Neutrophil (primary cell): ENCODE measurements at regions not wholly inside any gene's neighbourhood (a gene's known extent, or its start where the extent isn't known, plus 50 kb on each side); places are given as distances from the start of the nearest gene placed in this dataset.

Experiments
- H3K27ac ChIP-seq: fragments of 200-600 bp; sonication (generic); 2 replicates; pipeline ENCODE4 v1.5.1; 2016; ENCODE audit warnings: mild to moderate bottlenecking, moderate library complexity
- H3K27me3 ChIP-seq: fragments of 200-600 bp; sonication (generic); 2 replicates; pipeline ENCODE4 v1.6.0; 2016; ENCODE audit warnings: mild to moderate bottlenecking
- H3K36me3 ChIP-seq: fragments of 200-600 bp; sonication (generic); 2 replicates; pipeline ENCODE4 v1.5.1; 2017
- H3K4me1 ChIP-seq, 2 experiments: fragments of 200-600 bp in 1 of 2; sonication (generic) in 1 of 2; 1 replicate in 1 of 2; 2 replicates in 1 of 2; pipeline versions ENCODE4 v1.5.1 to v1.6.1; 2013 to 2016; ENCODE audit warnings: low read depth in 1 of 2, low read length in 1 of 2, mild to moderate bottlenecking in 1 of 2, moderate library complexity in 1 of 2; ENCODE audit not compliant: control insufficient read depth in 1 of 2, insufficient read depth in 1 of 2
- H3K4me3 ChIP-seq, 2 experiments: fragments of 200-600 bp in 1 of 2; sonication (generic) in 1 of 2; 1 replicate in 1 of 2; 2 replicates in 1 of 2; pipeline ENCODE4 v1.5.1; 2013 to 2016; ENCODE audit warnings: low read depth in 1 of 2, low read length in 1 of 2, mild to moderate bottlenecking in 1 of 2, moderate library complexity in 1 of 2
- H3K9me3 ChIP-seq: fragments of 200-600 bp; sonication (generic); 2 replicates; pipeline ENCODE4 v1.5.1; 2016
- CTCF ChIP-seq: fragments of 200-600 bp; sonication (generic); IDR thresholded peaks from 2 replicates; pipeline ENCODE4 v1.5.1; 2016; ENCODE audit warnings: antibody characterized with exemption

DNA sequence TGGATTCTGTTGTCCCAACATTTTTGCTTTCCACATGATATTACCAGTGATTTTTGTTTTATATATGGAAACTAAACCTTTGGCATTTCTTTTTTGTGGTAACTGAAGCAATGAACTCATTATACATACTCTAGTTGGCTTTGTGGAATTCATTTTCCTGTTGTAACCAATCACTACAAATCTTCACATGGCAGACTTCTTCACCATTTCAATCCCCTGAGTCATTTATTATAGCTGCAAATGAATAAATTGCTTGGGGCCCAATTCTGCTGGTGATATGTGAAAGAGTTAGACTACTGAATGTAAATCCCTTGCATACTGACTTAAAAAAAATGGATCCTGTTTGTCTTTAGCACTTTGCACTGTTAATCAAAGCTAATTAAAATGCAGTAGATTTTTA, 1709.6 kb upstream of the WWC1 start:
- Histone ChIP-seq H3K4me1 (no peaks in the 10 kb centered on the region), H3K4me3 (no peak overlapping the region), H3K27me3 (no peaks in the 10 kb centered on the region), H3K36me3 (no peaks in the 10 kb centered on the region), H3K27ac (no peak overlapping the region), H3K9me3 (no peaks in the 10 kb centered on the region)
- no peak for TF ChIP-seq CTCF

DNA sequence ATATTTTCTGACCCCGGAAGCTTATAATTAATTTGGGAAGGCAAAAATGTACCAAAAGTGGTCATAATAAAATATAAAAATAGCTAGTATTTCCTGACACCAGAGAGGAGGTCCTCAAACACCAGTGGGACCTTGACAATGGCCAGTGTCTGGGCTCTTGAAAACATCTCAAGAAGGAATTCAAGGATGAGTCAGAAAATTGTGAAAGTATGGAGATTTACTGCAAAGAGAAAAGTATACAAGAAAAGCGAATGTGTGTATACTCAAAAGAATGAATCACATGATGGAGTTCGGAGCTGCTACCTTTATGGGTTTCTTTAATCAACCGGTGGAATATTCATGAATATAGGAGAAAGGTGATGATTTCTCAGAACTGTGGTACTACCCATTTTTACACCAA, 1709.0 kb upstream of the WWC1 start:
- H3K9me3 ChIP-seq = no peaks in the 10 kb centered on the region
- no peak for TF ChIP-seq CTCF
- H3K27me3 ChIP-seq = no peaks in the 10 kb centered on the region
- no peak overlapping the region for H3K27ac ChIP-seq
- H3K4me1 ChIP-seq = no peaks in the 10 kb centered on the region
- H3K36me3 ChIP-seq = no peaks in the 10 kb centered on the region
- H3K4me3 ChIP-seq = no peak overlapping the region

GRCh38 chr5:166594567-166594966, 1696.9 kb upstream of the WWC1 start:
- Histone ChIP-seq H3K4me1 (no peaks in the 10 kb centered on the region), H3K9me3 (no peaks in the 10 kb centered on the region), H3K27me3 (no peaks in the 10 kb centered on the region), H3K27ac (no peak overlapping the region), H3K36me3 (no peaks in the 10 kb centered on the region), H3K4me3 (no peak overlapping the region)
- no peak for TF ChIP-seq CTCF

DNA sequence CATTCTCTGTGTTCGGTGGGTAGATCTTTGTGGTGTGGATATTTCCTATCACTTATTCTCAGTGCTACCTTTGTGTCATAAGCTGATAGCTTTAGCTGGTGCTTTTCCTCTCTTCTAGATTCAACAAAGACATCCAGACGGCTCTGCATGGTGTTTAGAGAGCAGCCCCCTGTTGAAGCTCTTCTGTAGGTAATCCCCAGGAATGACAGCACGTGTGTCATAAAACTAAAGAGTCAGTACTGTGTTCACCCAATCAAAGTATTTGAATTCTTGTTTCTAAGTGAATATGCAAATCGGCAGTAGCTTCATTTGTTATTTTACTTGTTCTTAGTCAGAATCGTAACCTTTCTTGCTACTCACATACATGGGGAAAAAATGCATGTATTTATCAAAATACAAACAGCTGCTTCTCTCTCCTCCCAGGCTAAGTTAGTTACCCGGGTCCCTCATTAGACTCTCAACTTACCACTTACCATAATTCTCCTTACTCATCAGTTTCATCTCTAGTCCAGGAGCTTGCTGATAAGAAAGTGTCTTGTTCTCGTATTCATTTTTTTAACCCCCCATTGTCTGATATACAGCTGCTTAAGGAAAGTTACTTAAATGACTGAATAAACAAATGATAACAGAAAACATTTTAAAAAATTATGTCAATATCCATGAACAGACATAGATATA, 1696.0 kb upstream of the WWC1 start:
- Histone ChIP-seq H3K9me3 (no peaks in the 10 kb centered on the region), H3K36me3 (no peaks in the 10 kb centered on the region), H3K27me3 (no peaks in the 10 kb centered on the region), H3K4me1 (no peaks in the 10 kb centered on the region), H3K27ac (no peak overlapping the region), H3K4me3 (no peak overlapping the region)
- no peak for TF ChIP-seq CTCF

DNA sequence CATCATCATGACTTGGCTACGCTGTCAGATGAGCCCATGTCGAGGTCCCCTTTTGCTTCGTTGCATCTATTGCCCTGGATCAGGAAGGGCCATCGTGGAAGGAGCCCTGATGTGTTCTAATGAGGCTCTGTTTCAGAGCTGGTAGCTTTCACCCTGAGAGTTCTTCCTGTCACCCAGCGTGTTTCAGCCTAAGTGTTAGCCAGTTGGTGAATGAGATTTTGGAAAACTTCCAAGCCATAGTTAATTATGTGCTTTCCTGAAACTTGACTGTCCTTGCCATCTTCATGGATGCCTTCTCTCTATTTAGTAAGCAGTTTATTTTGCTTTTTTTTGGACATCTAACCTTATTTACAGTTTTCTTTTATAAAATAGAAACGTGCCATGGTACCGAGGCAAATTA, 1695.4 kb upstream of the WWC1 start:
- Histone ChIP-seq H3K27me3 (no peaks in the 10 kb centered on the region), H3K9me3 (no peaks in the 10 kb centered on the region), H3K4me3 (no peak overlapping the region), H3K36me3 (no peaks in the 10 kb centered on the region), H3K4me1 (no peaks in the 10 kb centered on the region), H3K27ac (no peak overlapping the region)
- TF ChIP-seq CTCF = no peak

DNA sequence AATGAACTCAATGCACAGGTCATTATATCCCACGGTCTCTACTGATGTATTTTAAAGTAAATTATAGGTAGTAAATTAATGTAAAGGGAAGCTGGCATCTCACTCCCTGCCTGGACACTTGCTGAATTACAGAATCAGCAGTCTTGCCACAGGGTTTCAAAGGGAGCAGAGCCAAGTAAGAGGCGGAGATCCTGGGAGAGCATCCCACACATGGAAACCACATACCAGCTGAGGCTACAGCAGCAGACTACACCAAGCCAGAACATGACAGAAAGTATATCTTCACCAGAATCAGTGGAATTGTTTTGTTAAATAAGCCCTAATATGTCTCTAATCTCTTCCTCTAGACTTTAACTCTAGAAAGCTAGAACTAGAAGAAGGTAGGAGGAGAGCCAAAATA, 1689.2 kb upstream of the WWC1 start:
- Histone ChIP-seq H3K9me3 (no peaks in the 10 kb centered on the region), H3K4me3 (no peak overlapping the region), H3K27ac (no peak overlapping the region), H3K4me1 (no peaks in the 10 kb centered on the region), H3K27me3 (no peaks in the 10 kb centered on the region), H3K36me3 (no peaks in the 10 kb centered on the region)
- TF ChIP-seq CTCF = no peak
